ENCODE measurements at regions not wholly inside any gene's neighbourhood (a gene's known extent, or its start where the extent isn't known, plus 50 kb on each side); places are given as distances from the start of the nearest gene placed in this dataset.

DNA sequence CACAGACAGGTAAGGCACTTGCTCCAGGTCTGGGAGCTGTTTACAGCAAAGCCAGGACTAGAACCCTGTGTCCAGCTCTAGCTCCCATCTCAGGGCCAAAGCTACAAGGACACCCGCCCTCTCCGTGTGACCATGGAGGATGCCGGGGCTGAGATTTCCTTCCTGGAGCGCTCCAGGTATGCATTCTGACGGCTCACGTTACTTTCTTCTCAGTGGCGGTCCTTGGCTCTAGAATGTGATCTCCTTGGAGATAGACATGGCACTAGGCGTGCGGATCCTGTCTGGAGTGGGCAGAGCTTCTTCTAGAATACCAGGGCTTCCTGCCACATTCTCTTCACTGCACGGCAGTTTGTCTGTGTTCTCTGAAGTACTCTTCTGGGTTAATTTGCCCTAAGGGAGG, 185.7 kb downstream of the OPA1 start:
- Histone ChIP-seq H2BK20ac (ENCODE audit: low read length) (no peak overlapping the region), H3K79me1 (ENCODE audit: low read depth, low read length) (no peaks in the 10 kb centered on the region), H4K20me1 (replicated peaks in 1 of 2; ENCODE audit: control insufficient read depth in 1 of 2, insufficient read depth in 2 of 2, low read length in 2 of 2) (no peaks in the 10 kb centered on the region), H3K4me1 (replicated peaks in 1 of 4; ENCODE audit: control insufficient read depth in 3 of 4, insufficient read depth in 4 of 4, low read length in 3 of 4) (peaks cover 20 to 36% (median 29%) of the 10 kb centered on the region in 4 experiments), H3K23ac (ENCODE audit: insufficient read length) (no peak overlapping the region), H4K91ac (replicated peaks; ENCODE audit: insufficient read length, low read length) (peak overlapping the region; percentile 72), H3K4me2 (ENCODE audit: insufficient read depth in 1 of 2, low read depth in 2 of 2, low read length in 2 of 2) (no peak overlapping the region), H3K27ac (ENCODE audit: low read depth, low read length) (no peak overlapping the region), H2BK120ac (replicated peaks; ENCODE audit: low read depth, low read length) (no peak overlapping the region), H3K18ac (ENCODE audit: extremely low read depth, low read length) (no peak overlapping the region), H3K23me2 (ENCODE audit: low read depth, low read length) (no peaks in the 10 kb centered on the region), H3K9ac (replicated peaks in 1 of 4; ENCODE audit: extremely low read depth in 1 of 4, low read depth in 3 of 4, low read length in 3 of 4) (no peak overlapping the region), H3K4ac (replicated peaks; ENCODE audit: insufficient read length, low read depth, low read length) (no peak overlapping the region), H4K5ac (ENCODE audit: insufficient read length, low read depth, low read length) (no peak overlapping the region), H2BK5ac (ENCODE audit: low read depth, low read length) (no peak overlapping the region), H2AK5ac (ENCODE audit: low read depth, low read length) (no peak overlapping the region), H2AFZ (ENCODE audit: low read length) (no peak overlapping the region), H3K14ac (ENCODE audit: insufficient read length) (no peak overlapping the region), H3K27me3 (replicated peaks in 1 of 4; ENCODE audit: control insufficient read depth in 3 of 4, extremely low read depth in 1 of 4, insufficient read depth in 3 of 4, low read length in 3 of 4) (peaks cover 0 to 24% (median 12%) of the 10 kb centered on the region in 4 experiments; a peak in 5 of 7 replicates), H3K36me3 (ENCODE audit: control insufficient read depth in 2 of 4, insufficient read depth in 4 of 4, low read length in 3 of 4) (no peaks in the 10 kb centered on the region), H3K79me2 (ENCODE audit: control insufficient read depth in 1 of 2, insufficient read depth in 2 of 2, low read length in 2 of 2) (no peaks in the 10 kb centered on the region), H3K9me3 (ENCODE audit: insufficient read depth in 2 of 2, low read depth in 1 of 2, low read length in 1 of 2) (no peaks in the 10 kb centered on the region), H3K4me3 (ENCODE audit: extremely low read depth in 1 of 4, insufficient read depth in 2 of 4, low read depth in 3 of 4, low read length in 4 of 4) (no peak overlapping the region), H4K8ac (ENCODE audit: extremely low read depth, insufficient read depth, low read length) (no peak overlapping the region), H2BK15ac (ENCODE audit: low read length) (no peak overlapping the region), H3K56ac (replicated peaks; ENCODE audit: insufficient read length, low read depth, low read length) (no peak overlapping the region), H2BK12ac (ENCODE audit: low read depth, low read length) (no peak overlapping the region)
- DNase-seq (ENCODE audit: low read depth in 1 of 2, low spot score in 2 of 2): no peak
- 92% methylated on average over 9 of the region's 10 CpGs; no CpG with 5 or more reads in 1 of the 2 experiments for WGBS, 2 experiments (ENCODE audit: extremely low coverage in 1 of 2, insufficient coverage in 1 of 2, insufficient read length in 1 of 2, insufficient replicate concordance in 2 of 2, low coverage in 1 of 2, low lambda C conversion rate in 2 of 2, missing lambda C conversion rate in 1 of 2)
- ChIA-PET CTCF (ENCODE audit: partially characterized antibody) (interaction anchor here (0.6 to 6.3 kb wide), 9 partner anchors 12 to 536 kb away, joined by 3 to 64 read pairs (median 5); no protein-coding TSS in a partner anchor), POLR2A (ENCODE audit: partially characterized antibody) (interaction anchor here (0.6 to 4.7 kb wide), 2 partner anchors 162 to 359 kb away, joined by 3 to 19 read pairs; partner anchors contain the start of gene HES1)
- no peak for FAIRE-seq
- no peak for TF ChIP-seq NANOG (IDR thresholded peaks at IDR 0.05; ENCODE audit: insufficient read depth, low read depth, low read length, poor library complexity, severe bottlenecking)
- TF ChIP-seq POU5F1 (IDR thresholded peaks at IDR 0.05; ENCODE audit: low read depth, low read length): no peak
- TF ChIP-seq CHD2 (IDR thresholded peaks at IDR 0.05; ENCODE audit: low read length): no peak
- no peak for TF ChIP-seq BACH1 (IDR thresholded peaks at IDR 0.05; ENCODE audit: low read length)
- TF ChIP-seq, protein P1, sequence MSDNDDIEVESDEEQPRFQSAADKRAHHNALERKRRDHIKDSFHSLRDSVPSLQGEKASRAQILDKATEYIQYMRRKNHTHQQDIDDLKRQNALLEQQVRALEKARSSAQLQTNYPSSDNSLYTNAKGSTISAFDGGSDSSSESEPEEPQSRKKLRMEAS (IDR thresholded peaks at IDR 0.05): no peak
- no peak for TF ChIP-seq CREB1 (IDR thresholded peaks at IDR 0.05)

All from H1 (cell line).